Amygdala (tissue), 56 donors: ENCODE measurements at regions not wholly inside any gene's neighbourhood (a gene's known extent, or its start where the extent isn't known, plus 50 kb on each side); places are given as distances from the start of the nearest gene placed in this dataset.
"Not testable (repeated sequence)": the region's sequence is repeated elsewhere in the genome, so short reads cannot be mapped to it uniquely, and the experiment has no call there.

Experiments used
- DNase-seq, 56 donors: peaks; one replicate each; lab custom pipeline; 2025; lab: John Stamatoyannopoulos, UW

- no peak for DNase-seq
These were observed 199.4 kb upstream of the ST8SIA4 start for GRCh38 chr5:101102506-101102905.

GRCh38 chr5:101091902-101092301 lies 188.8 kb upstream of the ST8SIA4 start:
- DNase-seq = no peak

- no peak for DNase-seq
These were observed 181.3 kb upstream of the ST8SIA4 start for GRCh38 chr5:101084353-101084752.

- DNase-seq = no peak
These were observed 177.6 kb upstream of the ST8SIA4 start for GRCh38 chr5:101080462-101081240.

GRCh38 chr5:101068298-101068697 lies 165.2 kb upstream of the ST8SIA4 start:
- DNase-seq = no peak

- no peak for DNase-seq
These were observed 164.3 kb upstream of the ST8SIA4 start for GRCh38 chr5:101067429-101067828.

- DNase-seq = no peak
These were observed 159.8 kb upstream of the ST8SIA4 start for GRCh38 chr5:101062902-101063301.

GRCh38 chr5:101047181-101047580 lies 144.1 kb upstream of the ST8SIA4 start:
- no peak for DNase-seq

GRCh38 chr5:101045689-101046088 lies 142.6 kb upstream of the ST8SIA4 start:
- no peak for DNase-seq

GRCh38 chr5:101040002-101040401 lies 136.9 kb upstream of the ST8SIA4 start:
- DNase-seq = not testable (repeated sequence)

GRCh38 chr5:101036778-101037177 lies 133.7 kb upstream of the ST8SIA4 start:
- DNase-seq = no peak

- DNase-seq = no peak
These were observed 132.3 kb upstream of the ST8SIA4 start for GRCh38 chr5:101035425-101035824.

GRCh38 chr5:101024299-101024698 lies 121.2 kb upstream of the ST8SIA4 start:
- no peak for DNase-seq

- DNase-seq = no peak
These were observed 115.2 kb upstream of the ST8SIA4 start for GRCh38 chr5:101018299-101018698.

- DNase-seq = no peak
These were observed 109.8 kb upstream of the ST8SIA4 start for GRCh38 chr5:101012880-101013279.

- DNase-seq = no peak
These were observed 106.9 kb upstream of the ST8SIA4 start for GRCh38 chr5:101009758-101010519.

GRCh38 chr5:100992354-100992753 lies 89.3 kb upstream of the ST8SIA4 start:
- DNase-seq = no peak

- DNase-seq = not testable (repeated sequence)
These were observed 80.5 kb upstream of the ST8SIA4 start for GRCh38 chr5:100983601-100984000.

- no peak for DNase-seq
These were observed 71.0 kb upstream of the ST8SIA4 start for GRCh38 chr5:100974082-100974481.

- no peak for DNase-seq
These were observed 67.7 kb upstream of the ST8SIA4 start for GRCh38 chr5:100970646-100971255.

GRCh38 chr5:100965291-100965690 lies 62.2 kb upstream of the ST8SIA4 start:
- no peak for DNase-seq
